ENCODE measurements at regions not wholly inside any gene's neighbourhood (a gene's known extent, or its start where the extent isn't known, plus 50 kb on each side); places are given as distances from the start of the nearest gene placed in this dataset.

DNA sequence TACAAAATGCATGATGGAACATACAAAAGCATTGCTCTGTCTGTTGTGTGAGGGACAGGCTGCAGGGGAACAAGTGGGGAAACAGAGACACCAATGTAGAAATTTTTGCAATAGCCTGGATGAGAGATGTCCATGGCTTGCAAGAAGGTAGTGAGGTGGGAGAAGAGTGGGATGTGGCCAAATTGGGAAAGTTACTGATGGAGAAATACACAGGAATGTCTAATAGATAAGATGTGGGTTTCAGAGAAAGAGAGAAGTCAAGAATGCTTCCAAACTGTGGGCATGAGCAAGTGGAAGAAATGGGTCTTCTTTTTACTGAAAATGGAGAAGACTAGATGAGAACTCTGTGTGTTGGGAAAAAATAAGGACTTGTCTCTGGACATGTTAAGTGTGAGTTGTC, 592.7 kb downstream of the TNS3 start:
- TF ChIP-seq CTCF (IDR thresholded peaks at IDR 0.05; ENCODE audit: extremely low read depth, missing control alignments), result no peak
- no peak for DNase-seq (ENCODE audit: low spot score)

- TF ChIP-seq CTCF (IDR thresholded peaks at IDR 0.05; ENCODE audit: extremely low read depth, missing control alignments), result no peak
- no peak for DNase-seq (ENCODE audit: low spot score)
These were observed 599.0 kb downstream of the TNS3 start for GRCh38 chr7:46982928-46983327.

- DNase-seq (ENCODE audit: low spot score), result no peak
These were observed 602.5 kb downstream of the TNS3 start for GRCh38 chr7:46979439-46979838.

DNA sequence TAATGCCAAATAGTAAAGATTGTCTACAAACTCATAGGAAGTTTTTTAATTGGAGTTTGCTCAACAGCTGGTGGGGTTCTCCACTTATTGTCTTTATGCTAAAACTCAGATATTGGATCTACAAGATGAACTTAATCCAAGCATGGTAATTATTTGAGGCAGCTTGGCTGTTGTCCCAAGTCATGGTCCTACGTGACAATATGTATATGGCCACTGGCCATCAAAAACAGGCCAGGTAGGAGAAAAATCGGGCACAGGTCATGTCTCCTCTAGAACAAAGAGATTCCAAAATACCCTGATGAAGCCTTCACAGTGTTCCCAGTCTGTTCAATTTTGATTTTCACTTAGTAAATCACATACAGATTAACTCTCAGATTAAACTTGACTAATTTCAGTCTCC, 606.4 kb downstream of the TNS3 start:
- TF ChIP-seq CTCF (IDR thresholded peaks at IDR 0.05; ENCODE audit: extremely low read depth, missing control alignments), result no peak
- no peak for DNase-seq (ENCODE audit: low spot score)

More at GRCh38 chr7:46979439-46979838, 602.5 kb downstream of the TNS3 start:
- no peak for TF ChIP-seq CTCF (IDR thresholded peaks at IDR 0.05; ENCODE audit: extremely low read depth, missing control alignments)

- no peak for TF ChIP-seq CTCF (IDR thresholded peaks at IDR 0.05; ENCODE audit: extremely low read depth, missing control alignments)
- no peak for DNase-seq (ENCODE audit: low spot score)
These were observed 609.7 kb downstream of the TNS3 start for GRCh38 chr7:46972205-46972604.

DNA sequence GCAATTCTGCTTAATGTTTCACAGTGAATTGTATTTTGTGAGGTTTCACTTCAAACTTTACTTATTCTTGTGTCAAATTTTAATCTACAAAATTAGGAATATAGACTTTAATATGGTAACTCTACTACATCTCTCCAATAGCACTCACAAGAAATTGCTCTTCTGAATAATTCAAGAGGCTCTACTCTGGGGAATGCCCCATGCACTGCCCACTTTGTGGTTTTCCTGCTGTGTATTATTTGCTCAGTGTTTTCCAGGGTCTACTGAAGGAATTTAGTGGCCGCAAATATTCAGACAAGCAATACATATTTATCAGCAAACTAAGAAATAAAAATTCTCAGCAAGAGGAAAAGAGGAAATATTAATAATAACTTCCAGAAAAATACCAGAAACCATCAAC, 611.4 kb downstream of the TNS3 start:
- no peak for TF ChIP-seq CTCF (IDR thresholded peaks at IDR 0.05; ENCODE audit: extremely low read depth, missing control alignments)
- no peak for DNase-seq (ENCODE audit: low spot score)

DNA sequence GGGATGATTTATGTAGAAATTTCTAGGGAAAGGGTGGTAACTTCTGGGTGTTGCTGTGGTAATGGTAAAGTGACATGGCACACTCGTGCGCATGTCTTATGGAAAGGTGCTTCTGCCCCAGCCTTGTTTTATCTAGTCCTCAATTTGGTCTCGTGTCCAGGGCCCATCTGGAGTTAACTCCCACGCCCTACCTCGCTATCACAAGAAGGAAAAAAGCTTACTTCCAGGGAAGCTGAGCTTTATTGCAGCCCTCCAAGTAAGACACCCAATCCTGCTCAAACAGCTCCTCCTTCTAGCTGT, 611.8 kb downstream of the TNS3 start:
- no peak for TF ChIP-seq CTCF (IDR thresholded peaks at IDR 0.05; ENCODE audit: extremely low read depth, missing control alignments)
- DNase-seq (ENCODE audit: low spot score), result no peak
